ENCODE measurements at regions not wholly inside any gene's neighbourhood (a gene's known extent, or its start where the extent isn't known, plus 50 kb on each side); places are given as distances from the start of the nearest gene placed in this dataset.

- DNase-seq (ENCODE audit: low spot score) = no peak
Measured at GRCh38 chr6:95071464-95071863, 505.9 kb upstream of the MANEA start.

GRCh38 chr6:95078457-95078856 is 498.9 kb upstream of the MANEA start:
- DNase-seq (ENCODE audit: low spot score) = no peak

GRCh38 chr6:95081231-95081630 is 496.1 kb upstream of the MANEA start:
- no peak for DNase-seq (ENCODE audit: low spot score)

- no peak for DNase-seq (ENCODE audit: low spot score)
Measured at GRCh38 chr6:95081949-95082348, 495.4 kb upstream of the MANEA start.

GRCh38 chr6:95083506-95083905 is 493.8 kb upstream of the MANEA start:
- no peak for DNase-seq (ENCODE audit: low spot score)

GRCh38 chr6:95084867-95085266 is 492.5 kb upstream of the MANEA start:
- no peak for DNase-seq (ENCODE audit: low spot score)

- DNase-seq (ENCODE audit: low spot score) = peak; percentile 30
Measured at GRCh38 chr6:95087394-95088097, 489.8 kb upstream of the MANEA start.

- DNase-seq (ENCODE audit: low spot score) = peak; percentile 58
Measured at GRCh38 chr6:95091823-95092436, 485.4 kb upstream of the MANEA start.

- no peak for DNase-seq (ENCODE audit: low spot score)
Measured at GRCh38 chr6:95093154-95093553, 484.2 kb upstream of the MANEA start.

- DNase-seq (ENCODE audit: low spot score) = no peak
Measured at GRCh38 chr6:95094751-95095663, 482.3 kb upstream of the MANEA start.

GRCh38 chr6:95095855-95096254 is 481.5 kb upstream of the MANEA start:
- no peak for DNase-seq (ENCODE audit: low spot score)

- no peak for DNase-seq (ENCODE audit: low spot score)
Measured at GRCh38 chr6:95099410-95099809, 477.9 kb upstream of the MANEA start.

- no peak for DNase-seq (ENCODE audit: low spot score)
Measured at GRCh38 chr6:95109212-95109611, 468.1 kb upstream of the MANEA start.

- no peak for DNase-seq (ENCODE audit: low spot score)
Measured at GRCh38 chr6:95110767-95111166, 466.6 kb upstream of the MANEA start.

- no peak for DNase-seq (ENCODE audit: low spot score)
Measured at GRCh38 chr6:95117236-95117635, 460.1 kb upstream of the MANEA start.

GRCh38 chr6:95119927-95120326 is 457.4 kb upstream of the MANEA start:
- DNase-seq (ENCODE audit: low spot score) = no peak

- DNase-seq (ENCODE audit: low spot score) = no peak
Measured at GRCh38 chr6:95120984-95121383, 456.4 kb upstream of the MANEA start.

GRCh38 chr6:95127261-95127660 is 450.1 kb upstream of the MANEA start:
- DNase-seq (ENCODE audit: low spot score) = no peak

GRCh38 chr6:95128439-95128838 is 448.9 kb upstream of the MANEA start:
- no peak for DNase-seq (ENCODE audit: low spot score)

- DNase-seq (ENCODE audit: low spot score) = no peak
Measured at GRCh38 chr6:95128947-95129346, 448.4 kb upstream of the MANEA start.

- no peak for DNase-seq (ENCODE audit: low spot score)
Measured at GRCh38 chr6:95133578-95133977, 443.8 kb upstream of the MANEA start.

- DNase-seq (ENCODE audit: low spot score) = no peak
Measured at GRCh38 chr6:95135182-95135581, 442.2 kb upstream of the MANEA start.

GRCh38 chr6:95142101-95142500 is 435.2 kb upstream of the MANEA start:
- DNase-seq (ENCODE audit: low spot score) = no peak
